HL-60 (cell line): ENCODE measurements at regions not wholly inside any gene's neighbourhood (a gene's known extent, or its start where the extent isn't known, plus 50 kb on each side); places are given as distances from the start of the nearest gene placed in this dataset.

Experiments
- DNase-seq, 2 experiments: peaks; one replicate each; pipeline ENCODE4 v3.0.0-alpha.2; 2010 to 2020; ENCODE audit warnings: low read depth in 1 of 2, low spot score in 1 of 2
- H3K27ac ChIP-seq: fragments of 250-450 bp; sonication (Bioruptor Pico); replicated peaks from 2 replicates; pipeline ENCODE4 v1.5.1; 2020; ENCODE audit warnings: mild to moderate bottlenecking, moderate library complexity
- H3K27me3 ChIP-seq: fragments of 250-450 bp; sonication (Bioruptor Pico); 2 replicates; pipeline ENCODE4 v1.5.1; 2021; ENCODE audit warnings: mild to moderate bottlenecking, moderate library complexity; ENCODE audit not compliant: insufficient read depth, poor library complexity, severe bottlenecking
- H3K4me3 ChIP-seq: replicated peaks from 2 replicates; pipeline ENCODE4 v1.5.1; 2011; ENCODE audit warnings: mild to moderate bottlenecking, control low read depth, low read length; ENCODE audit not compliant: insufficient read depth
- CTCF ChIP-seq: IDR thresholded peaks from one replicate; pipeline ENCODE4 v1.5.1; 2011; ENCODE audit warnings: low read length, control low read depth, inconsistent platforms; ENCODE audit not compliant: insufficient read depth
- GABPA ChIP-seq: IDR thresholded peaks from 2 replicates; pipeline ENCODE4 v1.6.1; 2012; ENCODE audit warnings: low read depth
- POLR2AphosphoS5 ChIP-seq: IDR thresholded peaks from 2 replicates; pipeline ENCODE4 v1.6.1; 2012; ENCODE audit warnings: low read depth
- SPI1 ChIP-seq: IDR thresholded peaks from 2 replicates; pipeline ENCODE4 v1.6.1; 2012; ENCODE audit warnings: low read depth, mild to moderate bottlenecking, borderline replicate concordance
- TF ChIP-seq, protein P1 (sequence below): IDR thresholded peaks from 2 replicates; pipeline ENCODE4 v1.6.1; 2012; ENCODE audit warnings: low read depth; ENCODE audit not compliant: insufficient replicate concordance

- Histone ChIP-seq H3K27me3 (peaks cover 2% of the 10 kb centered on the region), H3K4me3 (no peak overlapping the region), H3K27ac (no peak overlapping the region)
- no peak for DNase-seq
- TF ChIP-seq SPI1: no peak
- no peak for TF ChIP-seq CTCF
- TF ChIP-seq, protein P1, sequence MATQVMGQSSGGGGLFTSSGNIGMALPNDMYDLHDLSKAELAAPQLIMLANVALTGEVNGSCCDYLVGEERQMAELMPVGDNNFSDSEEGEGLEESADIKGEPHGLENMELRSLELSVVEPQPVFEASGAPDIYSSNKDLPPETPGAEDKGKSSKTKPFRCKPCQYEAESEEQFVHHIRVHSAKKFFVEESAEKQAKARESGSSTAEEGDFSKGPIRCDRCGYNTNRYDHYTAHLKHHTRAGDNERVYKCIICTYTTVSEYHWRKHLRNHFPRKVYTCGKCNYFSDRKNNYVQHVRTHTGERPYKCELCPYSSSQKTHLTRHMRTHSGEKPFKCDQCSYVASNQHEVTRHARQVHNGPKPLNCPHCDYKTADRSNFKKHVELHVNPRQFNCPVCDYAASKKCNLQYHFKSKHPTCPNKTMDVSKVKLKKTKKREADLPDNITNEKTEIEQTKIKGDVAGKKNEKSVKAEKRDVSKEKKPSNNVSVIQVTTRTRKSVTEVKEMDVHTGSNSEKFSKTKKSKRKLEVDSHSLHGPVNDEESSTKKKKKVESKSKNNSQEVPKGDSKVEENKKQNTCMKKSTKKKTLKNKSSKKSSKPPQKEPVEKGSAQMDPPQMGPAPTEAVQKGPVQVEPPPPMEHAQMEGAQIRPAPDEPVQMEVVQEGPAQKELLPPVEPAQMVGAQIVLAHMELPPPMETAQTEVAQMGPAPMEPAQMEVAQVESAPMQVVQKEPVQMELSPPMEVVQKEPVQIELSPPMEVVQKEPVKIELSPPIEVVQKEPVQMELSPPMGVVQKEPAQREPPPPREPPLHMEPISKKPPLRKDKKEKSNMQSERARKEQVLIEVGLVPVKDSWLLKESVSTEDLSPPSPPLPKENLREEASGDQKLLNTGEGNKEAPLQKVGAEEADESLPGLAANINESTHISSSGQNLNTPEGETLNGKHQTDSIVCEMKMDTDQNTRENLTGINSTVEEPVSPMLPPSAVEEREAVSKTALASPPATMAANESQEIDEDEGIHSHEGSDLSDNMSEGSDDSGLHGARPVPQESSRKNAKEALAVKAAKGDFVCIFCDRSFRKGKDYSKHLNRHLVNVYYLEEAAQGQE: no peak
- no peak for TF ChIP-seq POLR2AphosphoS5
- no peak for TF ChIP-seq GABPA
Measured at GRCh38 chr11:111059726-111060125, 185.8 kb upstream of the POU2AF2 start.

GRCh38 chr11:111049131-111049530, 196.4 kb upstream of the POU2AF2 start:
- Histone ChIP-seq H3K27ac (no peak overlapping the region), H3K4me3 (no peak overlapping the region), H3K27me3 (no peaks in the 10 kb centered on the region)
- TF ChIP-seq CTCF: no peak
- no peak for TF ChIP-seq SPI1
- no peak for TF ChIP-seq POLR2AphosphoS5
- TF ChIP-seq, protein P1: no peak
- no peak for TF ChIP-seq GABPA
- no peak for DNase-seq

DNA sequence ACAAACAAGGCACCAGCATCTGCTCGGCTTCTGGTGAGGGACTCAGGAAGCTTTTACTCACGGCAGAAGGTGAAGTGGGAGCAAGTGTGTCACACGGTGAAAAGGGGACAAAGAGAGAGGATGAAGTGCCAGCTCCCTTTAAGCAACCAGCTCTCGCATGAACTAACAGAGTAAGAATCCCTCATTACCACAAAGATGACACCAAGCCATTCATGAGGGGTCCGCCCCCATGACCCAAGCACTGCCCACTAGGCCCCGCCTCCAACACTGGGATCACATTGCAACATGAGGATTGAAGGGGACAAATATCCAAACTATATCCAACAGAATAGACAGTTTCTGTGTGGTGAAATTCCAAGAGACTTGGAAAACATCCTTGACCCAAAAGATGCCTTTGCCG, 198.2 kb upstream of the POU2AF2 start:
- no peak for DNase-seq
- Histone ChIP-seq H3K4me3 (no peak overlapping the region), H3K27ac (no peak overlapping the region), H3K27me3 (no peaks in the 10 kb centered on the region)
- TF ChIP-seq GABPA (no peak), POLR2AphosphoS5 (no peak), CTCF (no peak)
- TF ChIP-seq, protein P1: no peak
